GM18517 (cell line): ENCODE measurements at regions not wholly inside any gene's neighbourhood (a gene's known extent, or its start where the extent isn't known, plus 50 kb on each side); places are given as distances from the start of the nearest gene placed in this dataset.

Source experiments
- ATAC-seq: cut with Tn5 transposase; IDR thresholded peaks from one replicate; pipeline ENCODE4 v1.9.1; 2021; ENCODE audit warnings: mild to moderate bottlenecking, moderate library complexity; ENCODE audit not compliant: unreplicated experiment

- no peak for ATAC-seq
These were observed 287.1 kb upstream of the PRDM1 start for GRCh38 chr6:105799056-105799455.

- no peak for ATAC-seq
These were observed 288.1 kb upstream of the PRDM1 start for GRCh38 chr6:105797983-105798453.

GRCh38 chr6:105797286-105797979 is 288.7 kb upstream of the PRDM1 start:
- ATAC-seq: no peak

- no peak for ATAC-seq
These were observed 290.1 kb upstream of the PRDM1 start for GRCh38 chr6:105795913-105796517.

- ATAC-seq: no peak
These were observed 290.8 kb upstream of the PRDM1 start for GRCh38 chr6:105795366-105795765.

- ATAC-seq: no peak
These were observed 291.3 kb upstream of the PRDM1 start for GRCh38 chr6:105794870-105795269.

GRCh38 chr6:105794239-105794638 is 291.9 kb upstream of the PRDM1 start:
- no peak for ATAC-seq

- peak; percentile 38 for ATAC-seq
These were observed 293.0 kb upstream of the PRDM1 start for GRCh38 chr6:105793130-105793529.

GRCh38 chr6:105791583-105792318 is 294.4 kb upstream of the PRDM1 start:
- peak; percentile 63 for ATAC-seq

GRCh38 chr6:105791179-105791578 is 295.0 kb upstream of the PRDM1 start:
- no peak for ATAC-seq

- ATAC-seq: no peak
These were observed 295.5 kb upstream of the PRDM1 start for GRCh38 chr6:105790635-105791034.

- ATAC-seq: no peak
These were observed 296.2 kb upstream of the PRDM1 start for GRCh38 chr6:105789935-105790334.

GRCh38 chr6:105787747-105788146 is 298.4 kb upstream of the PRDM1 start:
- no peak for ATAC-seq

- peak; percentile 66 for ATAC-seq
These were observed 299.1 kb upstream of the PRDM1 start for GRCh38 chr6:105786890-105787655.

- ATAC-seq: no peak
These were observed 299.7 kb upstream of the PRDM1 start for GRCh38 chr6:105786449-105786848.

- no peak for ATAC-seq
These were observed 300.9 kb upstream of the PRDM1 start for GRCh38 chr6:105785066-105785811.

- ATAC-seq: no peak
These were observed 302.0 kb upstream of the PRDM1 start for GRCh38 chr6:105784179-105784578.

GRCh38 chr6:105783333-105783935 is 302.7 kb upstream of the PRDM1 start:
- no peak for ATAC-seq

GRCh38 chr6:105781915-105782314 is 304.2 kb upstream of the PRDM1 start:
- no peak for ATAC-seq

GRCh38 chr6:105781248-105781647 is 304.9 kb upstream of the PRDM1 start:
- ATAC-seq: no peak
